Bone marrow (tissue), 2 donors: ENCODE measurements at regions not wholly inside any gene's neighbourhood (a gene's known extent, or its start where the extent isn't known, plus 50 kb on each side); places are given as distances from the start of the nearest gene placed in this dataset.
"Not testable (repeated sequence)": the region's sequence is repeated elsewhere in the genome, so short reads cannot be mapped to it uniquely, and the experiment has no call there.

Source experiments
- DNase-seq, 2 donors: peaks; one replicate each; lab custom pipeline; 2025; lab: John Stamatoyannopoulos, UW

GRCh38 chrX:130552444-130553073, 150.8 kb downstream of the RBMX2 start:
- DNase-seq, result no peak

- DNase-seq, result no peak
Observed at GRCh38 chrX:130555341-130555740, 153.6 kb downstream of the RBMX2 start.

- DNase-seq, result no peak
Observed at GRCh38 chrX:130555757-130556156, 154.0 kb downstream of the RBMX2 start.

- DNase-seq, result no peak
Observed at GRCh38 chrX:130556951-130557350, 155.2 kb downstream of the RBMX2 start.

- DNase-seq, result no peak
Observed at GRCh38 chrX:130560544-130560943, 158.8 kb downstream of the RBMX2 start.

GRCh38 chrX:130561930-130562329, 160.1 kb downstream of the RBMX2 start:
- no peak for DNase-seq

- no peak for DNase-seq
Observed at GRCh38 chrX:130563476-130563875, 161.7 kb downstream of the RBMX2 start.

- no peak for DNase-seq
Observed at GRCh38 chrX:130566028-130566683, 164.4 kb downstream of the RBMX2 start.

GRCh38 chrX:130573030-130573429, 171.2 kb downstream of the RBMX2 start:
- DNase-seq, result not testable (repeated sequence)
